ENCODE measurements at regions not wholly inside any gene's neighbourhood (a gene's known extent, or its start where the extent isn't known, plus 50 kb on each side); places are given as distances from the start of the nearest gene placed in this dataset.
"Not testable (repeated sequence)": the region's sequence is repeated elsewhere in the genome, so short reads cannot be mapped to it uniquely, and the experiment has no call there.

DNA sequence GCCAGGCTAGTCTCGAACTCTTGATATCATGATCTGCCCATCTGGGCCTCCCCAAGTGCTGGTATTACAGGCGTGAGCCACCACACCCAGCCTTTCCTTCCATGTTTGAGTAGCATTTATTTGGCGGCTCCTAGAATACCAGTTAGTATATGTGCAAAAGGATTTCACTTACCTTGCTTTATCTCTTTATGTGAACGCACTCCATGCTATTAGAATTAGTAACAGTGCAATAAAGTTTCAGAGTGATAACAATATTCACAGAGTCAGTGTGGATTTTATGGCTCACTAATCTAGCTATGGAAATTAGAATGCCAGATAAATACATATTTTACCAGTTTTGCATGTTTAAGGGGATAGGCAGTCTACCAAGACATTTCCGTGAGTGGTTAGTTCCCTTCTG, 74.4 kb upstream of the NIPBL start:
- DNase-seq (no peak), ATAC-seq (no peak)
- Histone ChIP-seq H3K4me3 (no peak overlapping the region), H3K9me3 (no peaks in the 10 kb centered on the region), H3K27ac (no peak overlapping the region), H3K4me1 (no peaks in the 10 kb centered on the region), H3K36me3 (no peaks in the 10 kb centered on the region), H3K27me3 (no peaks in the 10 kb centered on the region)
- TF ChIP-seq, protein P1, sequence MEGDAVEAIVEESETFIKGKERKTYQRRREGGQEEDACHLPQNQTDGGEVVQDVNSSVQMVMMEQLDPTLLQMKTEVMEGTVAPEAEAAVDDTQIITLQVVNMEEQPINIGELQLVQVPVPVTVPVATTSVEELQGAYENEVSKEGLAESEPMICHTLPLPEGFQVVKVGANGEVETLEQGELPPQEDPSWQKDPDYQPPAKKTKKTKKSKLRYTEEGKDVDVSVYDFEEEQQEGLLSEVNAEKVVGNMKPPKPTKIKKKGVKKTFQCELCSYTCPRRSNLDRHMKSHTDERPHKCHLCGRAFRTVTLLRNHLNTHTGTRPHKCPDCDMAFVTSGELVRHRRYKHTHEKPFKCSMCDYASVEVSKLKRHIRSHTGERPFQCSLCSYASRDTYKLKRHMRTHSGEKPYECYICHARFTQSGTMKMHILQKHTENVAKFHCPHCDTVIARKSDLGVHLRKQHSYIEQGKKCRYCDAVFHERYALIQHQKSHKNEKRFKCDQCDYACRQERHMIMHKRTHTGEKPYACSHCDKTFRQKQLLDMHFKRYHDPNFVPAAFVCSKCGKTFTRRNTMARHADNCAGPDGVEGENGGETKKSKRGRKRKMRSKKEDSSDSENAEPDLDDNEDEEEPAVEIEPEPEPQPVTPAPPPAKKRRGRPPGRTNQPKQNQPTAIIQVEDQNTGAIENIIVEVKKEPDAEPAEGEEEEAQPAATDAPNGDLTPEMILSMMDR (IDR thresholded peaks at IDR 0.05) = no peak
- TF ChIP-seq POLR2A (IDR thresholded peaks at IDR 0.05) = no peak
- intact Hi-C loops (cut with DNase I) = no loop called here
- WGBS (ENCODE audit: insufficient coverage, low coverage, low lambda C conversion rate, missing lambda C conversion rate) = 61% methylated on average over 5 of the region's 5 CpGs

DNA sequence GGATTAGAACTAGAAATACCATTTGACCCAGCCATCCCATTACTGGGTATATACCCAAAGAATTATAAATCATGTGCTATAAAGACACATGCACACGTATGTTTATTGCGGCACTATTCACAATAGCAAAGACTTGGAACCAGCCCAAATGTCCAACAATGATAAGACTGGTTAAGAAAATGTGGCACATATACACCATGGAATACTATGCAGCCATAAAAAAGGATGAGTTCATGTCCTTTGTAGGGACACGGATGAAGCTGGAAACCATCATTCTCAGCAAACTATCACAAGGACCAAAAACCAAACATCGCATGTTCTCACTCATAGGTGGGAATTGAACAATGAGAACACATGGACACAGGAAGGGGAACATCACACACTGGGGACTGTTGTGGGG, 63.3 kb upstream of the NIPBL start:
- H3K36me3 ChIP-seq; H3K9me3 ChIP-seq; DNase-seq; H3K4me1 ChIP-seq; intact Hi-C loops (cut with DNase I); ATAC-seq; H3K27me3 ChIP-seq; H3K4me3 ChIP-seq; H3K27ac ChIP-seq: not testable (repeated sequence)
- WGBS (ENCODE audit: insufficient coverage, low coverage, low lambda C conversion rate, missing lambda C conversion rate) = 100% methylated on average over 3 of the region's 4 CpGs

DNA sequence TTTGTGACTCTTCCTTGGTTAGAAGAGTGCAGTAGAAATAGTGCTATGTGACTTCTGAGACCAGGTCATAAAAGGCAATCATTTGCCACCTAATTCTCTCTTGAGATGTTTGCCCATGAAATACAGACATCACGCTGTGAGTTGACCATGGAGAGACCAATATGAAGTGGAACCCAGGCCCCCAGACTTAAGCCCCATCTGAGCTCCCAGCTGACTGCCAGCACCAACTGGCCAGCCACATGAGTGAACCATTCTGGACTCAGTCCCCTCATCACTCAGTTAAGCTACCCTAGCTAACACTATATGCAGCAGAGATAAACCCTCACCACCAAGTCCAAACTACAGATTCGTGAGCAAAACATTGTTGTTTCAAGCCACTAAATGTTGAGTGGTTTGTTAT, 60.7 kb upstream of the NIPBL start:
- WGBS (ENCODE audit: insufficient coverage, low coverage, low lambda C conversion rate, missing lambda C conversion rate) = 81% methylated on average over 2 of the region's 2 CpGs
- no peak for ATAC-seq
- intact Hi-C loops (cut with DNase I) = no loop called here
- Histone ChIP-seq H3K27me3 (no peaks in the 10 kb centered on the region), H3K36me3 (no peaks in the 10 kb centered on the region), H3K9me3 (no peaks in the 10 kb centered on the region), H3K27ac (no peak overlapping the region), H3K4me3 (no peak overlapping the region), H3K4me1 (no peaks in the 10 kb centered on the region)
- TF ChIP-seq, protein P1 (IDR thresholded peaks at IDR 0.05) = no peak
- TF ChIP-seq POLR2A (IDR thresholded peaks at IDR 0.05) = no peak
- DNase-seq = no peak

DNA sequence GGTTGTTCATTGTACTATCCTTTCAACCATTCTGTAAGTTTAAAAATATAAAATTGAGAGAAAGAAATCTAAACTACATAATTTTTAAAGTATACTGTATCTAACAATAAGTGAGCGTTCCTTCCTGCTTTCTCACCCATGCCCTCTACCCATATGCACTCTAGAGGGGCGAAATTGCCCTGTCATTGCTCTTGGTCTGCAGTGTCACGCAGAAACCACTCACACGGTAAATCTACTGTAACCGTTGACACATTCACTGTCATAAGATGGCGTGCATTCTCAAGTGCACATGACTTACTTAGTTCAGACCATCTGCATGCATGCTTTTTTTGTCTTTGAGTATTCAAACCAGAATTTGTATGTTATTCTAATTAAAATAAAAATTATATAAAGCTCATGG, 55.7 kb upstream of the NIPBL start:
- no peak for DNase-seq
- Histone ChIP-seq H3K9me3 (no peaks in the 10 kb centered on the region), H3K4me3 (no peak overlapping the region), H3K27me3 (no peaks in the 10 kb centered on the region), H3K27ac (no peak overlapping the region), H3K36me3 (no peaks in the 10 kb centered on the region), H3K4me1 (no peaks in the 10 kb centered on the region)
- ATAC-seq = no peak
- intact Hi-C loops (cut with DNase I) = no loop called here
- WGBS (ENCODE audit: insufficient coverage, low coverage, low lambda C conversion rate, missing lambda C conversion rate) = 57% methylated on average over 6 of the region's 6 CpGs
- no peak for TF ChIP-seq POLR2A (IDR thresholded peaks at IDR 0.05)
- TF ChIP-seq, protein P1 (IDR thresholded peaks at IDR 0.05) = no peak

- WGBS (ENCODE audit: insufficient coverage, low coverage, low lambda C conversion rate, missing lambda C conversion rate) = 73% methylated on average over 2 of the region's 2 CpGs
- Histone ChIP-seq H3K4me3 (no peak overlapping the region), H3K4me1 (no peaks in the 10 kb centered on the region), H3K9me3 (no peaks in the 10 kb centered on the region), H3K27me3 (no peaks in the 10 kb centered on the region), H3K27ac (no peak overlapping the region), H3K36me3 (no peaks in the 10 kb centered on the region)
- TF ChIP-seq POLR2A (IDR thresholded peaks at IDR 0.05) = no peak
- TF ChIP-seq, protein P1 (IDR thresholded peaks at IDR 0.05) = no peak
- ATAC-seq (no peak), DNase-seq (no peak)
- intact Hi-C loops (cut with DNase I) = no loop called here
Observed at GRCh38 chr5:36826694-36827093, 49.9 kb upstream of the NIPBL start.
